ENCODE measurements at regions not wholly inside any gene's neighbourhood (a gene's known extent, or its start where the extent isn't known, plus 50 kb on each side); places are given as distances from the start of the nearest gene placed in this dataset.
"Not testable (repeated sequence)": the region's sequence is repeated elsewhere in the genome, so short reads cannot be mapped to it uniquely, and the experiment has no call there.

- H3K36me3 Mint-ChIP-seq; H3K4me3 Mint-ChIP-seq; H3K4me1 Mint-ChIP-seq; POLR2A ChIA-PET; H3K27ac Mint-ChIP-seq; H3K27me3 Mint-ChIP-seq; ATAC-seq (ENCODE audit: low read depth); H3K9me3 Mint-ChIP-seq; DNase-seq: not testable (repeated sequence)
Measured at GRCh38 chr2:110350718-110351117, 121.9 kb downstream of the LIMS4 start.

DNA sequence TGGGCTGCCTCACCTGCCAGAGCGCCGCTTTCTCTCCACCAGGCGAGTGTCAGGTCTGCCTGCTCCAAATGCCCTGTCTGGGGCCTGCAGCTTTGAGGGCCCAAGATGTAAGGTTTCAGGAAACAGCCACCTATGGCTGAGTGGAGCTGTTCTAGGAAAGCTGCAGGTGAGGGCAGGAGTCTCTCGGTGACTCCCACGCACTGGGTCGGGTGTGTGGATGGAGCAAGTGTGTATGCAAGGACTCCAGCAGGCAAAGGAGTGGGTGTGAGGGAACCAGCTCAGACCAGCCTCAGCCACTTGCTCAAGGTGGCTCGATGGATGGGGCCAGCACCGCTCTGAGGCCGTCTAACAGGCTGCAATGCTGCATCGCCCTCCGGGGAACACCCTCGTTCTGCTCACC lies 123.7 kb downstream of the LIMS4 start:
- POLR2A ChIA-PET; H3K27ac Mint-ChIP-seq; H3K9me3 Mint-ChIP-seq; H3K4me3 Mint-ChIP-seq; DNase-seq; H3K36me3 Mint-ChIP-seq; H3K4me1 Mint-ChIP-seq; H3K27me3 Mint-ChIP-seq; ATAC-seq (ENCODE audit: low read depth): not testable (repeated sequence)

GRCh38 chr2:110344405-110345035 lies 128.1 kb downstream of the LIMS4 start:
- H3K9me3 Mint-ChIP-seq; DNase-seq; H3K4me3 Mint-ChIP-seq; H3K36me3 Mint-ChIP-seq; H3K27me3 Mint-ChIP-seq; H3K27ac Mint-ChIP-seq; H3K4me1 Mint-ChIP-seq; POLR2A ChIA-PET; ATAC-seq (ENCODE audit: low read depth): not testable (repeated sequence)

GRCh38 chr2:110342077-110342476 lies 129.7 kb upstream of the MTLN start:
- H3K27me3 Mint-ChIP-seq; H3K4me1 Mint-ChIP-seq; H3K4me3 Mint-ChIP-seq; POLR2A ChIA-PET; H3K9me3 Mint-ChIP-seq; DNase-seq; ATAC-seq (ENCODE audit: low read depth); H3K36me3 Mint-ChIP-seq; H3K27ac Mint-ChIP-seq: not testable (repeated sequence)

- H3K36me3 Mint-ChIP-seq; H3K27me3 Mint-ChIP-seq; H3K4me1 Mint-ChIP-seq; H3K4me3 Mint-ChIP-seq; POLR2A ChIA-PET; DNase-seq; H3K27ac Mint-ChIP-seq; ATAC-seq (ENCODE audit: low read depth); H3K9me3 Mint-ChIP-seq: not testable (repeated sequence)
Measured at GRCh38 chr2:110339126-110339525, 126.8 kb upstream of the MTLN start.

DNA sequence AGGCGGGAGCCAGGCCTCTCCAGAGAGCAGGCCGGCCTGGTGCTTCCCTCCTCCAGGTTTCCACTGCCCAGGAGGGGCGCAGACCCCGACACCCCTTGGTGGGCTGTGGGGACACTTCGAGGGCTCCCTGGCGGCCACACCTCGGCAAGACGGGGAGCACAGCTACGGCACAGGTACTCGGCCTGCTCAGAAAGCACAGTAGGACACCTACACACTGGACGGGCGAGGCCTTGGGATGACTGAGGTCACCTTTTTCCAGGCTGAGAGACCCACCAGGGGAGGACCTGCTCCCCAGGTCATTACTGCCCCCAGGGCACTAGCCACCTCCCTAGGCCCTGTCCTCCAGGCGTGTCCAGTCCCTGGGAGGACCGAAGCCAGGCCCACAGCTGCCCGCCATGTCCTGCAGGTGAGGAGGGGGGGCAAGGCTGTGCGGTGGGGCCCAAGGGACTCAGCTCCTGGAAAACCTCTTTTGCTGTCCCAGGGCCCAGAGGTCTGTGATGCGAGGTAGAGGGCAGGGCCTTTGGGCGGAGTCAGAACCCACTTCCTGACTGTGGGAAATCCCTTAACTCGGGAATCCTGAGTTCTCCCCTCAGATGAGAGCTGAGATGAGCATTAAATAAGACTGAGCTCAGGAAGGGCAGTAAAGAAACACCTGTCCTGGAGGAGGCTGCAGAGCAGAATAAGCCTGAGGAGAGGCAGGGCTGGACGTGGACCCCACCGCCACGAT lies 126.1 kb upstream of the MTLN start:
- H3K27me3 Mint-ChIP-seq; H3K36me3 Mint-ChIP-seq; H3K27ac Mint-ChIP-seq; H3K9me3 Mint-ChIP-seq; ATAC-seq (ENCODE audit: low read depth); POLR2A ChIA-PET; H3K4me1 Mint-ChIP-seq; H3K4me3 Mint-ChIP-seq; DNase-seq: not testable (repeated sequence)

GRCh38 chr2:110336071-110336470 lies 123.7 kb upstream of the MTLN start:
- not testable (repeated sequence) for H3K36me3 Mint-ChIP-seq, DNase-seq

DNA sequence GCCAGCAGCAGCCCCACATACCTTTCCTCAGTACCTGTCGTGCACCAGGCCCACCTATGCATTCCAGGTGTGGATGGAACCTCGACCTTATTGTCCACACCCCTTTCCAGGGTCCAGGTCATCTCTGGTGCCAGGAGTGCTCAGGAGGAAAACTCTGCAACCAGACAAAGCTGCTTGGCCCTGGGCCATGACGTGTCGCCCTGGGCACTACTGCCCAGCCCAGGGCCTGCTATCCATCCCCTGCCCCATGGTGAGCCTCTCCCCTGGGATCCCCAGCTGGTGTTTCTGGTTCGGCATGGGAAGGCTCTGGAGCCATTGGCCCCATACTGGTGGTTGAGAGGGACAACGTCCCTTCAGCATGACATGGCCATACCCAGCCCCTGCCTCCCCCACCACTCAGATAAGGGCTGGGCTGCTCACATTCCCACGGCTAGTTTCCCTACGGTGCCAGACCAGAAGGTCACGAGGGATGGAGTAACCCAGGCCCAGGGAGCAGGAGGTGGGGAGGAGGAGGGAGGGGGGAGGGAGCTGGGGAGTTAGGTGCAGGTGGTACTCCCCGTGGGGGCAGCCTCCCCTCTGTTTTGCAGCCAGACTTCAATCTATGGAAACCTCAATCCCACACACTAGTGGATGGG lies 123.2 kb upstream of the MTLN start:
- H3K36me3 Mint-ChIP-seq; H3K27me3 Mint-ChIP-seq; H3K4me3 Mint-ChIP-seq; H3K9me3 Mint-ChIP-seq; H3K27ac Mint-ChIP-seq; DNase-seq; POLR2A ChIA-PET; ATAC-seq (ENCODE audit: low read depth); H3K4me1 Mint-ChIP-seq: not testable (repeated sequence)

More at GRCh38 chr2:110336071-110336470, 123.7 kb upstream of the MTLN start:
- H3K9me3 Mint-ChIP-seq; H3K4me3 Mint-ChIP-seq; ATAC-seq (ENCODE audit: low read depth); POLR2A ChIA-PET; H3K27ac Mint-ChIP-seq; H3K4me1 Mint-ChIP-seq; H3K27me3 Mint-ChIP-seq: not testable (repeated sequence)

DNA sequence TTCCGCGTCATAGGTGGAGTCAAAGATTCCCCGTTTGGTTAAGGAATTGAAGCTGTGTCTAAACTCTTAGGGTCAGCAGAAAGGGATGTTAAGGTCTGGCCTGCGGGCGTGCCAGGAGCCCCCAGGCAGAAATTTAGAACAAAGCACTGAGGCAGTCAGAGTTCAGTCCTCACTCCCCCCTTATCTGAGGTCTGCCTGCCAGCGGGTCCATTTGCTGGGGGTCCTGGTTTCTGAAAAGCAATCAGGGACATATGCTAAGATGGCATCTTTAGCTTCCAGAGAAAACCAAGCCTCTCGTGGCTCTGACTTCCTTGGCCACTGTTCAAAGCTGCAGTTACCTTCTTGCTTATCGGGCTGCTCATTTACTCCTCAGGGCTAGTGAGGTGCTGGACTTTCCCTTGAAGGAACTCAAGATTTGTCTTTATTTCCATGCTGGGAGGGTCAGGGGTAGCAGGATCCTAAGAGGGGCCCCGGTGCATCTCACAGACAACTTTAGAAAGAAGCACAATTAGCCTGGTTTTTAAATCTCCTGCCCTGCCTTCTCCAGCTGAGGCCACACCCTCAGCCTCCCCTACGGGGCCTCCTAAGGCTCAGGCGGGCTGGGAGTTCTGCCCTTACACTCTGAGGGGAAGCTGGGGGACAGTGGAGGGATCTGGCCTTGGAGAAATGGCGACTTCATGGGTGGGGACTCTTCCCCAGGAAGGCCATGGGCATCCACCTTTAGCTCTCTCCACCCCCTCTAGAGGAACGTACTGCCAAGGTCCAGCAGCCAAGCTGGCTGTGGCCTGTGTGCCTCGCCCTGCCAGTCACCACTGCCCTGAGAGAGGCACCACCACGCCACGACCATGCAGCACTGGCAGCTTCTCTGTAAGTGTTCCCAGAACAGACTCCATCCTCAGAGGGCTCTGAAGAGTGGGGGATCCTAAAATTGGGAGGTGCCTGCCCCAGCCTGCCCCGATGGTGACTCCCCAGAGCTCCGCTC lies 121.1 kb upstream of the MTLN start:
- DNase-seq; H3K36me3 Mint-ChIP-seq; POLR2A ChIA-PET; H3K9me3 Mint-ChIP-seq; H3K4me1 Mint-ChIP-seq; H3K4me3 Mint-ChIP-seq; H3K27ac Mint-ChIP-seq; H3K27me3 Mint-ChIP-seq; ATAC-seq (ENCODE audit: low read depth): not testable (repeated sequence)

DNA sequence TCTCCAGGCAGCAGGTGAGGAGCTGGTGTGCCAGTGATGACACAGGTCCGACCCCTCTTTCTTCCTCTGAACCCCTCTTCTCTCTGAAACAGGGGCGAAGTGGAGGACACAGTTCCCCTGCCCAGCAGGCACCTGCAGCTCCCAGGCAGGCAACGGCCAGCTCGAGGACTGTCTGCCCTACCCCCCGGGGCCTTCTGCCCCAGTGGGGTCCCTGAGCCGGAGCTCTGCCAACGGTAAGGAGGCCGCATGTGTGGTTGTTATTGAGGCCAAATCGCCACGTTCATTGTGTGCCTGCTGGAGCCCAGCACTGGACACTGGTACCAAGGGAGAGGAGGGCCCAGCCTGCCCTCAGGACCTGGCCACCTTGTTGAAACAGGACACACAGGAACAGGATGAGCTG lies 119.3 kb upstream of the MTLN start:
- H3K27ac Mint-ChIP-seq; H3K27me3 Mint-ChIP-seq; H3K36me3 Mint-ChIP-seq; H3K9me3 Mint-ChIP-seq; ATAC-seq (ENCODE audit: low read depth); POLR2A ChIA-PET; H3K4me3 Mint-ChIP-seq; DNase-seq; H3K4me1 Mint-ChIP-seq: not testable (repeated sequence)

GRCh38 chr2:110329760-110330159 lies 117.4 kb upstream of the MTLN start:
- H3K27me3 Mint-ChIP-seq; H3K4me1 Mint-ChIP-seq; DNase-seq; H3K4me3 Mint-ChIP-seq; POLR2A ChIA-PET; H3K27ac Mint-ChIP-seq; ATAC-seq (ENCODE audit: low read depth); H3K36me3 Mint-ChIP-seq; H3K9me3 Mint-ChIP-seq: not testable (repeated sequence)

- H3K4me1 Mint-ChIP-seq, POLR2A ChIA-PET: not testable (repeated sequence)
Measured at GRCh38 chr2:110329158-110329557, 116.8 kb upstream of the MTLN start.

DNA sequence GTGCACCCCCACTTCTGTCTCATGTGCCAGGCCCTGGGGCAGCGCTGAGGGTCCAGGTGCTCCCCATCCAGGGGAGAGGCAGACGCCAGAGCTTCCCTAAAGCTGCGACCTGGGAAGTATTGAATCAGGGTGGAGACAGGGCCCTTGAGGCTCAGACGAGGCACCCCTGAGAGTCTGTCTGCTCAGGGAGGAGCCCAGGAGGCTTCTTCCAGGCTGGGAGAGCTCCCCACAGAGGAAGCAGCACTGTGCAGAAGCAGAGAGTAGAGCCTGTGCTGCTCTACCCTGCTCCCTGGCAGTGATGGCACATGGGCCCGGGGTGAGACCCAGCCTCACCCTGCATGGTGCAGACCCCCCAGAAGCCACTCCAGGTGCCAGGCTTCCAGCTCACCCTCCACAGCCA lies 116.3 kb upstream of the MTLN start:
- POLR2A ChIA-PET; H3K9me3 Mint-ChIP-seq; H3K27ac Mint-ChIP-seq; H3K4me1 Mint-ChIP-seq; H3K27me3 Mint-ChIP-seq; H3K36me3 Mint-ChIP-seq; H3K4me3 Mint-ChIP-seq; DNase-seq; ATAC-seq (ENCODE audit: low read depth): not testable (repeated sequence)

More at GRCh38 chr2:110329158-110329557, 116.8 kb upstream of the MTLN start:
- H3K27me3 Mint-ChIP-seq; H3K36me3 Mint-ChIP-seq; H3K4me3 Mint-ChIP-seq; DNase-seq; H3K9me3 Mint-ChIP-seq; ATAC-seq (ENCODE audit: low read depth); H3K27ac Mint-ChIP-seq: not testable (repeated sequence)
